SJSA1 (cell line): ENCODE measurements at regions not wholly inside any gene's neighbourhood (a gene's known extent, or its start where the extent isn't known, plus 50 kb on each side); places are given as distances from the start of the nearest gene placed in this dataset.

Experiments
- DNase-seq, 2 experiments: peaks; one replicate each; pipeline ENCODE4 v3.0.0-alpha.2; 2015 to 2020; ENCODE audit warnings: low spot score in 2 of 2, low read depth in 1 of 2
- H3K27ac ChIP-seq: fragments of 250-450 bp; sonication (Bioruptor Pico); 2 replicates; pipeline ENCODE4 v1.5.1; 2020; ENCODE audit warnings: mild to moderate bottlenecking, moderate library complexity
- H3K27me3 ChIP-seq: fragments of 250-450 bp; sonication (Bioruptor Pico); replicated peaks from 2 replicates; pipeline ENCODE4 v1.5.1; 2020; ENCODE audit warnings: mild to moderate bottlenecking, moderate library complexity
- H3K36me3 ChIP-seq: fragments of 250-450 bp; sonication (Bioruptor Pico); 2 replicates; pipeline ENCODE4 v1.5.1; 2020; ENCODE audit warnings: mild to moderate bottlenecking
- H3K4me1 ChIP-seq: fragments of 250-450 bp; sonication (Bioruptor Pico); replicated peaks from 2 replicates; pipeline ENCODE4 v1.6.1; 2021; ENCODE audit warnings: mild to moderate bottlenecking
- H3K4me3 ChIP-seq: fragments of 250-450 bp; sonication (Bioruptor Pico); 2 replicates; pipeline ENCODE4 v1.5.1; 2020; ENCODE audit warnings: mild to moderate bottlenecking
- H3K9me3 ChIP-seq: fragments of 250-450 bp; sonication (Bioruptor Pico); replicated peaks from 2 replicates; pipeline ENCODE4 v1.5.1; 2020; ENCODE audit warnings: mild to moderate bottlenecking

- Histone ChIP-seq H3K4me1 (no peaks in the 10 kb centered on the region), H3K27me3 (no peaks in the 10 kb centered on the region), H3K36me3 (no peaks in the 10 kb centered on the region), H3K4me3 (no peak overlapping the region), H3K27ac (no peak overlapping the region), H3K9me3 (no peaks in the 10 kb centered on the region; the same call in 1 of the 2 replicates)
- no peak for DNase-seq
These were observed 69.8 kb downstream of the CD83 start for GRCh38 chr6:14187406-14187805.

GRCh38 chr6:14189074-14189473 lies 71.5 kb downstream of the CD83 start:
- H3K27me3 ChIP-seq: no peaks in the 10 kb centered on the region
- no peaks in the 10 kb centered on the region for H3K36me3 ChIP-seq
- H3K9me3 ChIP-seq: no peaks in the 10 kb centered on the region
- H3K4me3 ChIP-seq: no peak overlapping the region
- no peak overlapping the region for H3K27ac ChIP-seq
- DNase-seq: no peak
- no peaks in the 10 kb centered on the region for H3K4me1 ChIP-seq

- no peak for DNase-seq
- H3K27ac ChIP-seq: no peak overlapping the region
- no peaks in the 10 kb centered on the region for H3K27me3 ChIP-seq
- H3K36me3 ChIP-seq: no peaks in the 10 kb centered on the region
- no peak overlapping the region for H3K4me3 ChIP-seq
- H3K9me3 ChIP-seq: no peaks in the 10 kb centered on the region
- no peaks in the 10 kb centered on the region for H3K4me1 ChIP-seq
These were observed 72.8 kb downstream of the CD83 start for GRCh38 chr6:14190191-14190928.

- H3K36me3 ChIP-seq: no peaks in the 10 kb centered on the region
- H3K27me3 ChIP-seq: no peaks in the 10 kb centered on the region
- H3K27ac ChIP-seq: no peak overlapping the region
- H3K4me1 ChIP-seq: no peaks in the 10 kb centered on the region
- no peak overlapping the region for H3K4me3 ChIP-seq
- H3K9me3 ChIP-seq: no peaks in the 10 kb centered on the region
- no peak for DNase-seq
These were observed 73.3 kb downstream of the CD83 start for GRCh38 chr6:14190929-14191224.

GRCh38 chr6:14191761-14192160 lies 74.2 kb downstream of the CD83 start:
- H3K9me3 ChIP-seq: no peaks in the 10 kb centered on the region
- H3K27ac ChIP-seq: no peak overlapping the region
- H3K4me1 ChIP-seq: no peaks in the 10 kb centered on the region
- H3K4me3 ChIP-seq: no peak overlapping the region
- DNase-seq: no peak
- no peaks in the 10 kb centered on the region for H3K36me3 ChIP-seq
- no peaks in the 10 kb centered on the region for H3K27me3 ChIP-seq

- no peaks in the 10 kb centered on the region for H3K9me3 ChIP-seq
- no peak for DNase-seq
- H3K36me3 ChIP-seq: no peaks in the 10 kb centered on the region
- H3K4me1 ChIP-seq: no peaks in the 10 kb centered on the region
- H3K27ac ChIP-seq: no peak overlapping the region
- H3K4me3 ChIP-seq: no peak overlapping the region
- H3K27me3 ChIP-seq: no peaks in the 10 kb centered on the region
These were observed 74.7 kb downstream of the CD83 start for GRCh38 chr6:14192216-14192788.

- no peaks in the 10 kb centered on the region for H3K9me3 ChIP-seq
- H3K4me3 ChIP-seq: no peak overlapping the region
- no peak for DNase-seq
These were observed 76.0 kb downstream of the CD83 start for GRCh38 chr6:14193524-14193923.

GRCh38 chr6:14194483-14194882 lies 76.9 kb downstream of the CD83 start:
- Histone ChIP-seq H3K36me3 (no peaks in the 10 kb centered on the region), H3K27me3 (no peaks in the 10 kb centered on the region), H3K4me1 (no peaks in the 10 kb centered on the region), H3K27ac (no peak overlapping the region), H3K9me3 (no peaks in the 10 kb centered on the region), H3K4me3 (no peak overlapping the region)
- DNase-seq: no peak

More at GRCh38 chr6:14193524-14193923, 76.0 kb downstream of the CD83 start:
- H3K4me1 ChIP-seq: no peaks in the 10 kb centered on the region
- H3K27me3 ChIP-seq: no peaks in the 10 kb centered on the region
- no peaks in the 10 kb centered on the region for H3K36me3 ChIP-seq
- H3K27ac ChIP-seq: no peak overlapping the region

- H3K9me3 ChIP-seq: no peaks in the 10 kb centered on the region
These were observed 77.4 kb downstream of the CD83 start for GRCh38 chr6:14194976-14195375.

GRCh38 chr6:14196026-14196425 lies 78.5 kb downstream of the CD83 start:
- Histone ChIP-seq H3K27ac (no peak overlapping the region), H3K9me3 (no peaks in the 10 kb centered on the region), H3K4me1 (no peaks in the 10 kb centered on the region), H3K36me3 (no peaks in the 10 kb centered on the region), H3K4me3 (no peak overlapping the region), H3K27me3 (no peaks in the 10 kb centered on the region)
- no peak for DNase-seq

More at GRCh38 chr6:14194976-14195375, 77.4 kb downstream of the CD83 start:
- H3K4me1 ChIP-seq: no peaks in the 10 kb centered on the region
- H3K27me3 ChIP-seq: no peaks in the 10 kb centered on the region
- H3K27ac ChIP-seq: no peak overlapping the region
- no peak for DNase-seq
- no peak overlapping the region for H3K4me3 ChIP-seq
- H3K36me3 ChIP-seq: no peaks in the 10 kb centered on the region

GRCh38 chr6:14197118-14197517 lies 79.5 kb downstream of the CD83 start:
- no peak for DNase-seq
- H3K27ac ChIP-seq: no peak overlapping the region
- H3K27me3 ChIP-seq: no peaks in the 10 kb centered on the region
- no peaks in the 10 kb centered on the region for H3K4me1 ChIP-seq
- no peaks in the 10 kb centered on the region for H3K36me3 ChIP-seq
- no peaks in the 10 kb centered on the region for H3K9me3 ChIP-seq
- H3K4me3 ChIP-seq: no peak overlapping the region

GRCh38 chr6:14200047-14200446 lies 82.5 kb downstream of the CD83 start:
- Histone ChIP-seq H3K36me3 (no peaks in the 10 kb centered on the region), H3K27ac (no peak overlapping the region), H3K9me3 (no peaks in the 10 kb centered on the region), H3K4me1 (no peaks in the 10 kb centered on the region), H3K27me3 (no peaks in the 10 kb centered on the region), H3K4me3 (no peak overlapping the region)
- no peak for DNase-seq

GRCh38 chr6:14202947-14203346 lies 85.4 kb downstream of the CD83 start:
- H3K4me1 ChIP-seq: no peaks in the 10 kb centered on the region
- no peak for DNase-seq
- H3K9me3 ChIP-seq: no peaks in the 10 kb centered on the region
- no peak overlapping the region for H3K4me3 ChIP-seq
- H3K27ac ChIP-seq: no peak overlapping the region
- H3K36me3 ChIP-seq: no peaks in the 10 kb centered on the region
- no peaks in the 10 kb centered on the region for H3K27me3 ChIP-seq

- Histone ChIP-seq H3K27ac (no peak overlapping the region), H3K27me3 (no peaks in the 10 kb centered on the region), H3K9me3 (no peaks in the 10 kb centered on the region), H3K36me3 (no peaks in the 10 kb centered on the region), H3K4me3 (no peak overlapping the region), H3K4me1 (peaks cover 7% of the 10 kb centered on the region)
- no peak for DNase-seq
These were observed 88.8 kb downstream of the CD83 start for GRCh38 chr6:14206391-14206790.

GRCh38 chr6:14207448-14207847 lies 89.9 kb downstream of the CD83 start:
- Histone ChIP-seq H3K36me3 (no peaks in the 10 kb centered on the region), H3K27ac (no peak overlapping the region), H3K4me3 (no peak overlapping the region), H3K9me3 (no peaks in the 10 kb centered on the region), H3K27me3 (no peaks in the 10 kb centered on the region), H3K4me1 (peaks cover 11% of the 10 kb centered on the region)
- no peak for DNase-seq
